GM13976 (cell line): ENCODE measurements at regions not wholly inside any gene's neighbourhood (a gene's known extent, or its start where the extent isn't known, plus 50 kb on each side); places are given as distances from the start of the nearest gene placed in this dataset.

Source experiments
- DNase-seq: peaks from one replicate; pipeline ENCODE4 v3.0.0; 2012; ENCODE audit warnings: low spot score
- CTCF ChIP-seq: IDR thresholded peaks from 2 replicates; pipeline ENCODE4 v1.5.1; 2012; ENCODE audit warnings: borderline replicate concordance, mild to moderate bottlenecking; ENCODE audit not compliant: insufficient read depth; ENCODE audit errors: extremely low read depth, missing control alignments, control extremely low read depth
- in situ Hi-C: fragments of 300-500 bp; cut with MboI; formaldehyde crosslinking; loops from one replicate; pipeline ENCODE4 v1.12.0; 2022; ENCODE audit warnings: low sequenced_read_pairs, mixed read lengths, inconsistent platforms; ENCODE audit not compliant: unreplicated experiment

DNA sequence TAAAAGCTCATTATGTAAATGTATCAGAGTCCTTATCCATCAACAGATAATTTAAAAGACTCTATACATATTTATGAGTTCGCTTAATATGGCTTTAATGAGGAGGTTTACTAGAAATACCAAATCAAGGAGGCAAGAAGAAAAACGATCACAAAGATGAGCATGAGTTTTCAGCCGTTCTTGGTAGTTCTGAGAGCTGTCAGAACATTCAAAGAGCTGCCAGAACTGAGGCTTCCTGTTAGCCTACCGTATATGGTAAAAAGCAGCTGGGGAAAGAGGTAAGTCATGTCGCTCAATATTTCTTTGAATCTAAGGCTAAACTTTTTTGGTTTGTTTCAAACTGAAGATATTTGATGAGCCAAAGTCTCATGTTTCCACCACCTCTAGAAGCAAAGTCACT, 115.3 kb upstream of the PLXNC1 start:
- in situ Hi-C loops, result no loop called here
- no peak for TF ChIP-seq CTCF
- no peak for DNase-seq

GRCh38 chr12:94033784-94034183, 114.6 kb upstream of the PLXNC1 start:
- TF ChIP-seq CTCF, result no peak
- DNase-seq, result no peak
- in situ Hi-C loops, result no loop called here

DNA sequence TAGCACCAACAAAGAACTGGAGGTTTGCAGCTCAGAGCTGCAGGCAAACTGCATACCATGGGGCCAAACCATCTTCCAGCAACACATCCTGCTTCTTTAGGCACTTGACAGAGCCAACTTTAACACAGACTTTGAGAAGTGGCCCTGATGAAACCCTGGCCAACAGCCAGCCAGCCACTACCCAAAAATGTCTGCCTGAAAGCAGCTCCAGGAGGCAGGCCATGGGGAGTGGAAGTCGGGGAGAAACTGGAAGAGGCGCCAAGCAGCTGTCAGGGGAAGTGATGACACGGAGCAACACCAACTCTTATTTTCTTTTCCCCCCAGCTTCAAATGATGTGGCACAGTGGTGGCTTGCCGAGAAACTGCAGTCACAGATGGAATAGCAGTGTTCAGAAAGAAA, 110.9 kb upstream of the PLXNC1 start:
- TF ChIP-seq CTCF, result no peak
- in situ Hi-C loops, result no loop called here
- no peak for DNase-seq

GRCh38 chr12:94038605-94039004, 109.8 kb upstream of the PLXNC1 start:
- no peak for TF ChIP-seq CTCF
- in situ Hi-C loops, result no loop called here
- no peak for DNase-seq

DNA sequence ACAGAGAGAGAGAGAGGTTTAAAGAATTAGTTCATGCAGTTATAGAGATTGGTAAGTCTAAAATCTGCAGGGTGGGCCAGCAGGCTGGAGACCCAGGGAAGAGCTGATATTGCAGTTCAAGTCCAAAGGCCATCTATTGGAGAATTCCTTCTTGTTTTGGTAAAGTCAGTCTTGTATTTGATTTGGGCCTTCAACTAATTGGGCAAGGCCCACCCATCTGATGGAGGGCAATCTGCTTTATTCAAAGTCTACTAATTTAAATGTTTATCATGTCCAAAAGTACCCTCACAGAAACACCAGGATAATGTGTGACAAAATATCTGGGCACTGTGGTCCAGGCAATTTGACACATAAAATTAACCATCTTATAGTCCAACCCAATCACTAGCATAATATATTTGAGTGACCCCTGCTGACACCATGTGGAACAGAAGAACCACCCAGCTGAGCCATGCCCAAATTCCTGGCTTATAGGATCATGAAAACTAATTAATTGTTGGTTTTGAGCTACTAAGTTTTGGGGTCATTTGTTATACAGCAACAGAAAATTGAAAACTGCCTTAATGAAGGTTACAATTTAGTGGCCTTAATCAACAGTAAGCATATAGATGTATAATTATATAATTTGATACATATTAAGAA, 109.1 kb upstream of the PLXNC1 start:
- no peak for DNase-seq
- in situ Hi-C loops, result no loop called here
- TF ChIP-seq CTCF, result no peak

DNA sequence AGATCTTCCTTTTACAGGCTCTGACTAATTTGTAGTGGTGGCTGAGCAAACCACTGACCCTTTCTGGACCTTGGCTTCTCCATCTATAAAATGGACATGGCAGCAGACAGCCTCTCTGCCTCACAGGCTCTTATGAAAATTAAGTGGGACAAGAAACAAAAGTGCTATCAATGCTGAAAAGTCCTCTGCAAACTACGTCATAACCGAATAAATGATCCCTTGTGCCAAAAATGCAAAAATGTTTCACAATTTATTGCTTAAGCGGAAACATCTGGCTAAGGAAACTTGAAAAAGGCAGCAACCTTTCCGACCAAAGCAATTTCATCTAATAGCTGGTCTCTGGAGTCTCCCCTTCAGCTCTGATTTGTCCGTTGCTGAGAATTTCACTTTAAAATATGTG, 108.5 kb upstream of the PLXNC1 start:
- no peak for TF ChIP-seq CTCF
- DNase-seq, result no peak
- in situ Hi-C loops, result no loop called here
